ENCODE measurements at regions not wholly inside any gene's neighbourhood (a gene's known extent, or its start where the extent isn't known, plus 50 kb on each side); places are given as distances from the start of the nearest gene placed in this dataset.

DNA sequence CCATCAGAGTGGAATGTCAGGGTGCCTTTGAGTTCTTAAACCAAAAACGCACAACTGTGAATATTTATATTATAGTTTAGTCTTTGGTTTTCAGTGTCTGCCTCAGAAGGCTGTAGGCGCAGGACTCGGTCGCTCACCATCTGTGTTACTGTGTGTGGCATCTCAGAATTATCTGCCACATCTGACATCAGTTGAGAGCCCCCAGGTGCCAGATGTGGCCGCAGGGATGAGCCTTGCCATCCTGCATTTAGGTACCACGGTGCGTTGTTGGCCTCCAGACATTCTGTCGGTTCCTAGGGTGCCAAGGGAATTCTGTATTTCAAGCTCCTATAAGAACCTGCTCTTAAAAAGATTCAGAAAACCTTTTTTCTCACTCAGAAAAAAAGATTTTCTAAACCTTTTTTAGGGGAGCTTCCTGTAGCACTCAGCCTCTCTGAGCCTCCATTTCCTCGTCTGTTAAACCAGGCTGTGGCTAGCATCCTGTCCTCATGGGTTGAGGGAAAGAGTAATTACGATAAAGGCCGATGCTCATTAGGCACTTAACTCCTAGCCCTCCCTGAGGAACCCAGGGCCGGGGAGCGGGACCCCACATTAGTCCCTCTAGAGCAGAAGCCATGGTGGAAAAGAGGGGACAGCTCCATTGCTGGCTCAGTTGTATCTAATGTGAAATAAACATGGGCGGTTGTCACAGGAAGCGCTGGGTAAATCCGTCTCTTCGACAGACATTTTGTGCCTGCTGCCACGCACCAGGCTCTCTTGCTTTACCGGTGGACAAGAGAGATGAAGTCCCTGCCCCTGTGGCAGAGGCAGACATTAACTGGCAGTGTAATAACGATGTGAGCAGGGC, 70.2 kb upstream of the MORC3 start:
- no peak overlapping the region for H3K9ac ChIP-seq (ENCODE audit: insufficient read depth in 1 of 2, low read depth in 2 of 2, low read length in 2 of 2)
- BruUV-seq (replicated peaks): no TSS peak
- no peak overlapping the region for H3K4me3 ChIP-seq
- CTCF ChIA-PET (ENCODE audit: low intra/inter-chr PET ratio): no interaction called here
- no peak for ATAC-seq
- H3K9me3 ChIP-seq (replicated peaks; ENCODE audit: control insufficient read depth, insufficient read depth, low read depth, low read length): no peaks in the 10 kb centered on the region
- no peaks in the 10 kb centered on the region for H3K79me2 ChIP-seq (ENCODE audit: control insufficient read depth, insufficient read depth, low read length)
- no peak overlapping the region for H3K27ac ChIP-seq (ENCODE audit: extremely low read depth, low read depth, low read length)
- FAIRE-seq: no peak
- POLR2A ChIA-PET: interaction anchor here (1.2 kb wide), 2 partner anchors 13 to 28 kb away, joined by 4 read pairs; no protein-coding TSS in a partner anchor
- no peaks in the 10 kb centered on the region; the same call in 1 of the 2 replicates for H4K20me1 ChIP-seq (replicated peaks; ENCODE audit: control insufficient read depth, insufficient read depth, low read length)
- TF ChIP-seq, protein P1, sequence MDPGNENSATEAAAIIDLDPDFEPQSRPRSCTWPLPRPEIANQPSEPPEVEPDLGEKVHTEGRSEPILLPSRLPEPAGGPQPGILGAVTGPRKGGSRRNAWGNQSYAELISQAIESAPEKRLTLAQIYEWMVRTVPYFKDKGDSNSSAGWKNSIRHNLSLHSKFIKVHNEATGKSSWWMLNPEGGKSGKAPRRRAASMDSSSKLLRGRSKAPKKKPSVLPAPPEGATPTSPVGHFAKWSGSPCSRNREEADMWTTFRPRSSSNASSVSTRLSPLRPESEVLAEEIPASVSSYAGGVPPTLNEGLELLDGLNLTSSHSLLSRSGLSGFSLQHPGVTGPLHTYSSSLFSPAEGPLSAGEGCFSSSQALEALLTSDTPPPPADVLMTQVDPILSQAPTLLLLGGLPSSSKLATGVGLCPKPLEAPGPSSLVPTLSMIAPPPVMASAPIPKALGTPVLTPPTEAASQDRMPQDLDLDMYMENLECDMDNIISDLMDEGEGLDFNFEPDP (CRISPR knock-in tag; IDR thresholded peaks at IDR 0.05): no peak
- DNase-seq (ENCODE audit: extremely low read depth in 1 of 4, low spot score in 3 of 4): no peak
- H3K27me3 ChIP-seq (ENCODE audit: control insufficient read depth in 2 of 2, insufficient read depth in 2 of 2, low read length in 2 of 2): peaks cover 64 to 77% of the 10 kb centered on the region in 2 experiments
- intact Hi-C loops (cut with micrococcal nuclease): loop anchor here (5.0 kb wide), 1 partner anchor 83 kb away; no protein-coding TSS in a partner anchor
- H3K4me1 ChIP-seq (replicated peaks in 1 of 2; ENCODE audit: control insufficient read depth in 2 of 2, insufficient read depth in 2 of 2, low read length in 2 of 2): peaks cover 0 to 8% of the 10 kb centered on the region in 2 experiments; a peak in 2 of 5 replicates
- no peaks in the 10 kb centered on the region for H3K9me1 ChIP-seq (ENCODE audit: control insufficient read depth, insufficient read depth, low read length)
- H3K36me3 ChIP-seq (ENCODE audit: control insufficient read depth, insufficient read depth, low read length): no peaks in the 10 kb centered on the region
- no peak overlapping the region for H2AFZ ChIP-seq (ENCODE audit: low read depth, low read length)
- no peak overlapping the region for H3K4me2 ChIP-seq (ENCODE audit: insufficient read depth, low read length)
- WGBS (ENCODE audit: insufficient coverage, low coverage, missing lambda C conversion rate): 4% methylated on average over 20 of the region's 20 CpGs
- in situ Hi-C loops (cut with MboI): no loop called here

Measured in K562 (cell line).